CD14-positive monocyte (primary cell): ENCODE measurements at regions not wholly inside any gene's neighbourhood (a gene's known extent, or its start where the extent isn't known, plus 50 kb on each side); places are given as distances from the start of the nearest gene placed in this dataset.

ENCODE experiments used
- DNase-seq, 3 donors: peaks; one replicate each; pipeline ENCODE4 v3.0.0-alpha.2; 2011 to 2022
- H2AFZ ChIP-seq: 2 replicates; pipeline ENCODE4 v1.6.0; 2012; ENCODE audit warnings: mild to moderate bottlenecking, low read depth, low read length, inconsistent platforms; ENCODE audit not compliant: insufficient read depth, poor library complexity, severe bottlenecking
- H3K27ac ChIP-seq, 2 donors: 1 replicate in 1 of 2; 2 replicates in 1 of 2; pipeline ENCODE4 v1.5.1; 2012 to 2013; ENCODE audit warnings: low read length in 2 of 2, control low read depth in 1 of 2, inconsistent platforms in 1 of 2, low read depth in 1 of 2, mild to moderate bottlenecking in 1 of 2
- H3K27me3 ChIP-seq, 2 donors: one replicate each; pipeline versions ENCODE4 v1.6.0 to v1.6.1; 2011 to 2013; ENCODE audit warnings: low read length in 2 of 2; ENCODE audit not compliant: control insufficient read depth in 2 of 2, insufficient read depth in 2 of 2
- H3K36me3 ChIP-seq, 2 donors: replicated peaks in 1 of 2; 1 replicate in 1 of 2; 2 replicates in 1 of 2; pipeline versions ENCODE4 v1.5.1 to v1.6.1; 2012 to 2013; ENCODE audit warnings: low read length in 2 of 2, control low read depth in 1 of 2, inconsistent platforms in 1 of 2, mild to moderate bottlenecking in 1 of 2; ENCODE audit not compliant: insufficient read depth in 2 of 2, control insufficient read depth in 1 of 2
- H3K4me1 ChIP-seq, 2 donors: 1 replicate in 1 of 2; 2 replicates in 1 of 2; pipeline versions ENCODE4 v1.5.1 to v1.6.1; 2012 to 2013; ENCODE audit warnings: low read length in 2 of 2, control low read depth in 1 of 2, inconsistent platforms in 1 of 2, mild to moderate bottlenecking in 1 of 2, moderate library complexity in 1 of 2; ENCODE audit not compliant: insufficient read depth in 2 of 2, control insufficient read depth in 1 of 2
- H3K4me2 ChIP-seq: replicated peaks from 2 replicates; pipeline ENCODE3; 2012; ENCODE audit warnings: low read length, moderate library complexity, mild to moderate bottlenecking; ENCODE audit not compliant: poor library complexity, severe bottlenecking; ENCODE audit errors: extremely low read depth
- H3K4me3 ChIP-seq, 3 experiments: fragments of 200-600 bp in 1 of 3; sonication (generic) in 1 of 3; replicated peaks in 1 of 3; 1 replicate in 2 of 3; 2 replicates in 1 of 3; pipeline ENCODE4 v1.5.1; 2011 to 2013; ENCODE audit warnings: low read length in 3 of 3, mild to moderate bottlenecking in 3 of 3, control low read depth in 2 of 3, low read depth in 2 of 3, inconsistent platforms in 1 of 3, moderate library complexity in 1 of 3
- H3K79me2 ChIP-seq: 2 replicates; pipeline ENCODE4 v1.6.0; 2012; ENCODE audit warnings: mild to moderate bottlenecking, control low read depth, inconsistent platforms, low read length, moderate library complexity; ENCODE audit not compliant: insufficient read depth
- H3K9ac ChIP-seq: 2 replicates; pipeline ENCODE4 v1.6.0; 2017; ENCODE audit warnings: low read length, mild to moderate bottlenecking; ENCODE audit not compliant: insufficient read depth, poor library complexity, severe bottlenecking
- H3K9me3 ChIP-seq, 2 donors: replicated peaks in 1 of 2; 1 replicate in 1 of 2; 2 replicates in 1 of 2; pipeline versions ENCODE4 v1.5.1 to v1.6.1; 2012 to 2013; ENCODE audit warnings: low read length in 2 of 2, control low read depth in 1 of 2; ENCODE audit not compliant: control insufficient read depth in 1 of 2, insufficient read depth in 1 of 2
- H4K20me1 ChIP-seq: 2 replicates; pipeline ENCODE4 v1.6.0; 2012; ENCODE audit warnings: mild to moderate bottlenecking, low read length, control low read depth, moderate library complexity; ENCODE audit not compliant: insufficient read depth
- H3K27ac Mint-ChIP-seq, 7 donors: one replicate each; pipeline ENCODE4 v1.8.0; 2020; ENCODE audit warnings: mild to moderate bottlenecking in 7 of 7, mixed read lengths in 7 of 7, moderate library complexity in 6 of 7, inconsistent platforms in 2 of 7
- H3K27me3 Mint-ChIP-seq, 3 donors: one replicate each; pipeline ENCODE4 v1.8.0; 2021 to 2022; ENCODE audit warnings: low read depth in 3 of 3, mild to moderate bottlenecking in 3 of 3, mixed read lengths in 3 of 3, moderate library complexity in 3 of 3, inconsistent platforms in 1 of 3
- H3K36me3 Mint-ChIP-seq, 2 donors: one replicate each; pipeline ENCODE4 v1.8.0; 2020; ENCODE audit warnings: mixed read lengths in 2 of 2, inconsistent platforms in 1 of 2, mild to moderate bottlenecking in 1 of 2
- H3K4me1 Mint-ChIP-seq: one replicate; pipeline ENCODE4 v1.8.0; 2020; ENCODE audit warnings: mild to moderate bottlenecking, mixed read lengths
- H3K4me3 Mint-ChIP-seq, 2 donors: one replicate each; pipeline ENCODE4 v1.8.0; 2020; ENCODE audit warnings: mild to moderate bottlenecking in 2 of 2, mixed read lengths in 2 of 2, moderate library complexity in 1 of 2
- H3K9me3 Mint-ChIP-seq, 7 donors: one replicate each; pipeline ENCODE4 v1.8.0; 2020 to 2022; ENCODE audit warnings: mixed read lengths in 7 of 7, mild to moderate bottlenecking in 6 of 7, moderate library complexity in 6 of 7, inconsistent platforms in 2 of 7
- CTCF ChIP-seq: fragments of 200-600 bp; IDR thresholded peaks from one replicate; pipeline ENCODE4 v1.8.0; 2022; ENCODE audit warnings: antibody characterized with exemption, mild to moderate bottlenecking
- WGBS: methylation state at CpG from one replicate; pipeline ENCODE4 v1.1.5; 2013; ENCODE audit warnings: missing lambda C conversion rate; ENCODE audit not compliant: insufficient coverage; 5-methylcytosine and 5-hydroxymethylcytosine counted together
- intact Hi-C, 2 donors: fragments of 100-400 bp; cut with micrococcal nuclease; formaldehyde crosslinking; loops; one replicate each; pipeline versions ENCODE4 v1.15.0 to v1.15.1; 2023

GRCh38 chr17:71431146-71431545, 689.7 kb upstream of the SOX9 start:
- no peak for DNase-seq
- no peak overlapping the region for H3K27ac Mint-ChIP-seq
- H3K36me3 Mint-ChIP-seq, result no peaks in the 10 kb centered on the region
- no peak overlapping the region for H3K4me3 Mint-ChIP-seq
- Histone ChIP-seq H2AFZ (no peak overlapping the region), H3K4me1 (no peaks in the 10 kb centered on the region), H4K20me1 (no peaks in the 10 kb centered on the region), H3K4me3 (no peak overlapping the region), H3K27me3 (no peaks in the 10 kb centered on the region), H3K36me3 (no peaks in the 10 kb centered on the region), H3K9me3 (no peaks in the 10 kb centered on the region), H3K79me2 (no peaks in the 10 kb centered on the region), H3K9ac (no peak overlapping the region), H3K4me2 (no peak overlapping the region), H3K27ac (no peak overlapping the region)
- WGBS, result 100% methylated on average over 1 of the region's 2 CpGs
- TF ChIP-seq CTCF, result no peak
- intact Hi-C loops, result no loop called here
- H3K4me1 Mint-ChIP-seq, result no peaks in the 10 kb centered on the region
- no peaks in the 10 kb centered on the region for H3K27me3 Mint-ChIP-seq
- peaks cover 0 to 4% (median 0%) of the 10 kb centered on the region in 7 donors for H3K9me3 Mint-ChIP-seq

- Histone ChIP-seq H3K9ac (no peak overlapping the region), H3K27me3 (no peaks in the 10 kb centered on the region), H3K27ac (no peak overlapping the region), H3K4me2 (no peak overlapping the region), H3K36me3 (no peaks in the 10 kb centered on the region), H2AFZ (no peak overlapping the region), H4K20me1 (no peaks in the 10 kb centered on the region), H3K4me3 (no peak overlapping the region), H3K9me3 (no peaks in the 10 kb centered on the region), H3K79me2 (no peaks in the 10 kb centered on the region), H3K4me1 (no peaks in the 10 kb centered on the region)
- no peaks in the 10 kb centered on the region for H3K4me1 Mint-ChIP-seq
- H3K36me3 Mint-ChIP-seq, result no peaks in the 10 kb centered on the region
- H3K27ac Mint-ChIP-seq, result no peak overlapping the region
- WGBS, result no CpG with 5 or more reads among the region's 2 CpGs
- peaks cover 0 to 1% (median 0%) of the 10 kb centered on the region in 3 donors for H3K27me3 Mint-ChIP-seq
- no peak for TF ChIP-seq CTCF
- peaks cover 0 to 4% (median 0%) of the 10 kb centered on the region in 7 donors for H3K9me3 Mint-ChIP-seq
- DNase-seq, result no peak
- no peak overlapping the region for H3K4me3 Mint-ChIP-seq
- intact Hi-C loops, result no loop called here
Observed at GRCh38 chr17:71432378-71433315, 688.2 kb upstream of the SOX9 start.
